Keratinocyte (primary cell): ENCODE measurements at regions not wholly inside any gene's neighbourhood (a gene's known extent, or its start where the extent isn't known, plus 50 kb on each side); places are given as distances from the start of the nearest gene placed in this dataset.

Source experiments
- DNase-seq: peaks from one replicate; pipeline ENCODE4 v3.0.0-alpha.2; 2011; ENCODE audit warnings: low read depth, missing footprints, low spot score
- FAIRE-seq: peaks from 2 replicates; lab custom pipeline; 2011; peaks lifted over from hg19 to GRCh38; lab: Jason Lieb, UNC
- H2AFZ ChIP-seq: 2 replicates; pipeline ENCODE4 v1.6.0; 2012; ENCODE audit warnings: low read length, control low read depth, inconsistent platforms; ENCODE audit not compliant: control insufficient read depth
- H3K27ac ChIP-seq: 2 replicates; pipeline ENCODE4 v1.5.1; 2011; ENCODE audit warnings: low read length; ENCODE audit not compliant: control insufficient read depth, insufficient read depth
- H3K27me3 ChIP-seq: 3 replicates; pipeline ENCODE4 v1.6.0; 2011; ENCODE audit warnings: low read length; ENCODE audit not compliant: control insufficient read depth, insufficient read depth; ENCODE audit errors: extremely low read depth
- H3K36me3 ChIP-seq, 2 experiments: 2 replicates in 1 of 2; 3 replicates in 1 of 2; pipeline ENCODE4 v1.5.1; 2011; ENCODE audit warnings: low read length in 2 of 2, mild to moderate bottlenecking in 1 of 2; ENCODE audit not compliant: control insufficient read depth in 2 of 2, insufficient read depth in 2 of 2; ENCODE audit errors: extremely low read depth in 1 of 2
- H3K4me1 ChIP-seq: 3 replicates; pipeline ENCODE4 v1.5.1; 2011; ENCODE audit warnings: low read length; ENCODE audit not compliant: control insufficient read depth, insufficient read depth; ENCODE audit errors: extremely low read depth
- H3K4me2 ChIP-seq: 3 replicates; pipeline ENCODE4 v1.6.0; 2011; ENCODE audit warnings: low read depth, low read length; ENCODE audit not compliant: control insufficient read depth, insufficient read depth; ENCODE audit errors: extremely low read depth
- H3K4me3 ChIP-seq, 3 experiments: fragments of 200-600 bp in 1 of 3; sonication (generic) in 1 of 3; 2 replicates in 2 of 3; 3 replicates in 1 of 3; pipeline ENCODE4 v1.5.1; 2011 to 2016; ENCODE audit warnings: low read length in 3 of 3, mild to moderate bottlenecking in 3 of 3, control low read depth in 2 of 3, inconsistent platforms in 1 of 3, low read depth in 1 of 3, mixed read lengths in 1 of 3, mixed run types in 1 of 3, moderate library complexity in 1 of 3; ENCODE audit not compliant: control insufficient read depth in 2 of 3, insufficient read depth in 2 of 3; ENCODE audit errors: extremely low read depth in 1 of 3
- H3K79me2 ChIP-seq: 2 replicates; pipeline ENCODE4 v1.6.0; 2012; ENCODE audit warnings: low read length; ENCODE audit not compliant: control insufficient read depth, insufficient read depth
- H3K9ac ChIP-seq: 3 replicates; pipeline ENCODE4 v1.6.0; 2011; ENCODE audit warnings: low read length; ENCODE audit not compliant: control insufficient read depth, insufficient read depth; ENCODE audit errors: extremely low read depth
- H3K9me1 ChIP-seq: 3 replicates; pipeline ENCODE4 v1.6.0; 2011; ENCODE audit warnings: low read length; ENCODE audit not compliant: control insufficient read depth, insufficient read depth; ENCODE audit errors: extremely low read depth
- H3K9me3 ChIP-seq: 2 replicates; pipeline ENCODE4 v1.5.1; 2012; ENCODE audit warnings: low read depth, low read length; ENCODE audit not compliant: control insufficient read depth
- H4K20me1 ChIP-seq: 3 replicates; pipeline ENCODE4 v1.6.0; 2011; ENCODE audit warnings: low read length; ENCODE audit not compliant: control insufficient read depth, insufficient read depth; ENCODE audit errors: extremely low read depth
- CTCF ChIP-seq, 3 experiments: IDR thresholded peaks in 1 of 3; conservative IDR thresholded peaks in 1 of 3; optimal IDR thresholded peaks in 1 of 3; 2 replicates in 2 of 3; 3 replicates in 1 of 3; pipeline versions ENCODE3 to v1.5.1; 2011; ENCODE audit warnings: low read length in 3 of 3, mild to moderate bottlenecking in 3 of 3, moderate library complexity in 2 of 3, control low read depth in 1 of 3, inconsistent platforms in 1 of 3; ENCODE audit not compliant: insufficient read depth in 2 of 3; ENCODE audit errors: extremely low read depth in 1 of 3
- EZH2 ChIP-seq: IDR thresholded peaks from one replicate; pipeline ENCODE4 v1.6.1; 2012; ENCODE audit warnings: inconsistent platforms, mild to moderate bottlenecking, low read length, moderate library complexity
- dilution Hi-C: fragments of 300-500 bp; cut with MboI; formaldehyde crosslinking; loops from one replicate; pipeline ENCODE4 v1.7.0; 2020; ENCODE audit warnings: low sequenced_read_pairs; ENCODE audit not compliant: extremely low pct_ligation_motif_present

GRCh38 chr5:62722360-62722759, 143.7 kb downstream of the LRRC70 start:
- H3K4me3 ChIP-seq: no peak overlapping the region
- no peak for DNase-seq
- no peak for FAIRE-seq
- no peak overlapping the region for H3K4me2 ChIP-seq
- H2AFZ ChIP-seq: no peak overlapping the region
- H3K27me3 ChIP-seq: no peaks in the 10 kb centered on the region
- TF ChIP-seq CTCF (optimal IDR thresholded peaks at IDR 0.05 in 1 of 3, IDR thresholded peaks at IDR 0.05 in 1 of 3, conservative IDR thresholded peaks at IDR 0.05 in 1 of 3; ENCODE audit: extremely low read depth in 1 of 3, insufficient read depth in 2 of 3, low read length in 3 of 3): no peak
- TF ChIP-seq EZH2: no peak
- H3K36me3 ChIP-seq: no peaks in the 10 kb centered on the region
- no peaks in the 10 kb centered on the region for H4K20me1 ChIP-seq
- no peaks in the 10 kb centered on the region for H3K9me1 ChIP-seq
- H3K79me2 ChIP-seq: no peaks in the 10 kb centered on the region
- no peaks in the 10 kb centered on the region for H3K9me3 ChIP-seq
- H3K9ac ChIP-seq: no peak overlapping the region
- no peaks in the 10 kb centered on the region for H3K4me1 ChIP-seq
- H3K27ac ChIP-seq: no peak overlapping the region
- dilution Hi-C loops: no loop called here

DNA sequence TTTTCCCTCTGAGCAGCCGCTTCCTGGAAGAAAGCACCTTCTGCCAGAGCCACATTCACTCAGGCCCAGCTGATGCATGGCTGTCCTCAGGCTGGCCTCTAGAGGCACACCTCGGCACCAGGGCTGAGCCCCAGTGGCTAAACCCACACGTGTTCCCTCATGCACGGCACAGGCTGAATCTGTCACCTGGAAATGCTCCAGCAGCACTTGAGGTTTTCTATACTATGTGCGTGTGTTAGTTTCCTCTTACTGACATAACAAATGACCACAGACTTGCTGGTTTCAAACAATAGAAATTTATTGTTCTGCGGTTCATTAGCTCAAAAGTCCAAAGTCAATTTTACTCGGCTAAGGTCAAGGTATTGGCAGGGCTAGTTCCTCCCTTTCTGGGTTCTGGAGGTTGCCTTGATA, 141.4 kb downstream of the LRRC70 start:
- FAIRE-seq (no peak), DNase-seq (no peak)
- no peaks in the 10 kb centered on the region for H3K36me3 ChIP-seq
- H3K4me1 ChIP-seq: no peaks in the 10 kb centered on the region
- H2AFZ ChIP-seq: no peak overlapping the region
- H3K4me2 ChIP-seq: no peak overlapping the region
- H3K9ac ChIP-seq: no peak overlapping the region
- no peaks in the 10 kb centered on the region for H3K79me2 ChIP-seq
- H3K27ac ChIP-seq: no peak overlapping the region
- H3K27me3 ChIP-seq: no peaks in the 10 kb centered on the region
- H3K9me1 ChIP-seq: no peaks in the 10 kb centered on the region
- no peaks in the 10 kb centered on the region for H4K20me1 ChIP-seq
- H3K9me3 ChIP-seq: no peaks in the 10 kb centered on the region
- H3K4me3 ChIP-seq: no peak overlapping the region
- TF ChIP-seq EZH2 (no peak), CTCF (optimal IDR thresholded peaks at IDR 0.05 in 1 of 3, IDR thresholded peaks at IDR 0.05 in 1 of 3, conservative IDR thresholded peaks at IDR 0.05 in 1 of 3; ENCODE audit: extremely low read depth in 1 of 3, insufficient read depth in 2 of 3, low read length in 3 of 3) (peak; percentile 31 to 59 (median 45))
- dilution Hi-C loops: no loop called here
